ENCODE measurements at regions not wholly inside any gene's neighbourhood (a gene's known extent, or its start where the extent isn't known, plus 50 kb on each side); places are given as distances from the start of the nearest gene placed in this dataset.

DNA sequence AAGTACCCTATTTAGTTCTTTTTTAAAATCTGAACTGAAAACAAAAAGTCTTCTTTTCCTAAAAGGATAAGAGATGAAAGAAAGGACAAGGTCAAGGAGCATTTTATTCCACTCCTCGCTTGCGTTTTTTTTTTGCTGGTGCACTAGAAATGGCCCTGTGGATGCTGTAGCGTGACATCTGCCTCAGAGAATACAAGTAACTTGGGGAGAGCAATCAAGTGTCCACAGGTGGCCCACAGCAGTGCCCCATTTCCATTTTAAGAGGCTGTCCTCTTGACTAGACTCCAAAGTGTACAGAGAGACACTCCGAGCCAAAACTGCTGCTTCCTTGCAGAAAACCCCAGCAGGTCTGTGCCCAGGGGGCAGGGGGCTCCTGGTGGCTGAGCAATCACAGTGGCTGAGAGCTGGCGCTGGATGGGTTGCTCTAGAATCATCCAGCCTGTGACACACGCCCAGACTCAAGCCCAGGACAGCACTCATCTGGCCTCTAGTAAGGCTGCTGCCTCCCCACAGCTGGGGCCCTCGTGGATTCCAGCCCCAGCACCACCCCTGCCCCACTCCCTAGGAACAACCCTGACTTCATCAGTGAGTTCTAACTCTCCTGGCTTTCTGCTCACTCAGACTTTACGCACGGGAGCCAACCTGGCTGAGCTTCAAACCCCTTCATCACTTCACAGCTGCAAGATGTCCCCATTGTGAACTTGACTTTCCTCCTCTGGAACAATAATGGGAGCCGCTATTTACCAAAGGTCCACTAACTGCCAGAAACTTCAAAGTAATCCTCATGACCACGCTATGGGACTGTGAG, 71.1 kb upstream of the SPATA12 start:
- DNase-seq = no peak
- no peaks in the 10 kb centered on the region for H3K27me3 ChIP-seq (ENCODE audit: insufficient read depth, low read depth, severe bottlenecking)
- H3K9me3 ChIP-seq (ENCODE audit: severe bottlenecking) = no peaks in the 10 kb centered on the region
- no peaks in the 10 kb centered on the region for H3K36me3 ChIP-seq
- TF ChIP-seq, protein P1, sequence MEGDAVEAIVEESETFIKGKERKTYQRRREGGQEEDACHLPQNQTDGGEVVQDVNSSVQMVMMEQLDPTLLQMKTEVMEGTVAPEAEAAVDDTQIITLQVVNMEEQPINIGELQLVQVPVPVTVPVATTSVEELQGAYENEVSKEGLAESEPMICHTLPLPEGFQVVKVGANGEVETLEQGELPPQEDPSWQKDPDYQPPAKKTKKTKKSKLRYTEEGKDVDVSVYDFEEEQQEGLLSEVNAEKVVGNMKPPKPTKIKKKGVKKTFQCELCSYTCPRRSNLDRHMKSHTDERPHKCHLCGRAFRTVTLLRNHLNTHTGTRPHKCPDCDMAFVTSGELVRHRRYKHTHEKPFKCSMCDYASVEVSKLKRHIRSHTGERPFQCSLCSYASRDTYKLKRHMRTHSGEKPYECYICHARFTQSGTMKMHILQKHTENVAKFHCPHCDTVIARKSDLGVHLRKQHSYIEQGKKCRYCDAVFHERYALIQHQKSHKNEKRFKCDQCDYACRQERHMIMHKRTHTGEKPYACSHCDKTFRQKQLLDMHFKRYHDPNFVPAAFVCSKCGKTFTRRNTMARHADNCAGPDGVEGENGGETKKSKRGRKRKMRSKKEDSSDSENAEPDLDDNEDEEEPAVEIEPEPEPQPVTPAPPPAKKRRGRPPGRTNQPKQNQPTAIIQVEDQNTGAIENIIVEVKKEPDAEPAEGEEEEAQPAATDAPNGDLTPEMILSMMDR (IDR thresholded peaks at IDR 0.05; ENCODE audit: low read depth, low read length) = no peak
- no peak overlapping the region for H3K27ac ChIP-seq
- H3K4me3 ChIP-seq (ENCODE audit: low read depth, low read length) = no peak overlapping the region

DNA sequence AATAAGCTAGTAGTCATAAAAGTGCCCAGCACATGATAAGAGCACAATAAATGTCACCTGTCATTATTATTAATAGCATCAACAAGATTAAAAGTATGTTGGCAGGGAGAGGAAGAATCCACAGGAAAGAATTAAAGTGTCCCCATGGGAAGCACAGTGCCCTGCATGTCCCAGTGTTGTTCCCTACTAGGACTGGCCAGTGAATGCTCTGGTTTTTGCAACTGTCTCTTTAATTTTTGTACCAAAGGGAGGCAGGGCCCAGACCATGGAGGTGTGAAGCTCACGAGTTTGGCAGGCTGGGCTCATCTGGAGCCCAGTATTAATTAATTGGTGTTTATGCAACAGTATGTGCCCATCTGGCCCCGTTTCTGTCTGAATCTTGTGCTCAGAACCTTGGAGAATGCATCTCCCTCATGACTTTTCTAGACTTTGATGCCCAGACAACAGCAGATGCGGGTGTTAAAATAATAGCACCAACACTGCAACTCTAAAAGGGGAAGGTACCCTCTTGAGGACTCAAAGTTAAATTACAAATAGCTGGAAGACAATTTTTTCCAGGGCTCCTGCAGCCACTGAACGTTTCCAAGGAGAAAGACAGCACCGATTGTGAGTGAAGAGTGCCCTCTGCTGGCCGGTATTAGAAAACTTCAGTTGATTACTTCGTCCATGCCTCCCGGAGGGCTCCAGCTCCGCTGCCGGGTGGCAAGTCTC, 71.9 kb upstream of the SPATA12 start:
- Histone ChIP-seq H3K27me3 (ENCODE audit: insufficient read depth, low read depth, severe bottlenecking) (no peaks in the 10 kb centered on the region), H3K27ac (no peak overlapping the region), H3K4me3 (ENCODE audit: low read depth, low read length) (no peak overlapping the region), H3K9me3 (ENCODE audit: severe bottlenecking) (no peaks in the 10 kb centered on the region), H3K36me3 (no peaks in the 10 kb centered on the region)
- TF ChIP-seq, protein P1 (IDR thresholded peaks at IDR 0.05; ENCODE audit: low read depth, low read length) = peak; percentile 56
- DNase-seq = peak; percentile 75

DNA sequence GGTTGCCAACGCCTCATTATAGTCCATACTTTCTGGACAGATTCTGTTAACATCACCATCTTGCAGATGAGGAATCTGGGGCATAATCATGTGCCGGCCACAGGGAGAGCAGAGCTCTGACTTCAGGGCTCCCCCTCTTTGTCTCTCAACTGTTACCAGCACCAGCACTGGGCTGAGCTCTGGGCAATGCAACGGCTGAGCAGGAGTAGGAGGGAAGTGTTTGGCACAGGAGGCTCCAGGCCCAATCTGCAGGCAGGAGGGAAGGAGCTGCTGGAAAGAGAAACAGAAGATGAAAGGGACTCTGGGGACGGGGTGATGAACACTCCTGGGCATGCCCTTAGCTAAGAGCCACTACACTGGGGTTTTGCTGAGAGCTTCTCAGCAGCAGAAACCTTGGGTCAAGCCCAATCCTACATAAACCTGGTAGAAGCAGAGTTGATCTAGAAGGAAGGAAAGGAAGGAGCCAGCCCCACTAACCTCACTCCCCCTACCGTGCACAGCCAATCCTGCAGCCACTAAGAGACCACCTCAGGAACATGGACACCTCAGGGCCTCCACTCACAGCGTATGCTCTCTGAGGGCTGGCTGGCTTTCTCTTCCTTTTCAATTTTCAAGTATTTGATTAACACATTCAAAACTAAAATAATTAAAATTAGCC, 73.1 kb upstream of the SPATA12 start:
- H3K36me3 ChIP-seq = no peaks in the 10 kb centered on the region
- H3K9me3 ChIP-seq (ENCODE audit: severe bottlenecking) = no peaks in the 10 kb centered on the region
- no peak overlapping the region for H3K27ac ChIP-seq
- no peaks in the 10 kb centered on the region for H3K27me3 ChIP-seq (ENCODE audit: insufficient read depth, low read depth, severe bottlenecking)
- peak; percentile 50 for DNase-seq
- TF ChIP-seq, protein P1 (IDR thresholded peaks at IDR 0.05; ENCODE audit: low read depth, low read length) = peak; percentile 64
- no peak overlapping the region for H3K4me3 ChIP-seq (ENCODE audit: low read depth, low read length)

DNA sequence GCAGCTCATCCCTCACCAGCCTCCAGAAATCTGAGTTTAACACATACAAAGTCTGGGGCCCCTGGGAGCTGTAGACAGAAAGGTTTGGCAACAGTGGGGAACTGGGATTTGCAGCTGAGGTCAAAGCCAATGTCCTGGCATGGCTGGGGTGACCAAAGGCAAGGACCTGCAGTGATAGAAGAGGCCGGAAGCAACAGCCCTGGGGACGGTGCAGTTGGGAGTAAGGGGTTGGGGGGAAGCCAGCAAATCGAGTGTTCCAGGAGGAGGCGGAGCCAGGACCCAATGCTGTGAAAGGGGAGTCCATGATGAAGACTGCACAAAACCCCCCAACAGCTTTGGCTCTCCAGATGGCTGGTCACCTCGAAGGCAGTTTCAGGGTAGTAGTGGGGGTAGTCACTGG, 74.1 kb upstream of the SPATA12 start:
- no peak overlapping the region for H3K27ac ChIP-seq
- no peaks in the 10 kb centered on the region for H3K9me3 ChIP-seq (ENCODE audit: severe bottlenecking)
- no peak overlapping the region for H3K4me3 ChIP-seq (ENCODE audit: low read depth, low read length)
- H3K36me3 ChIP-seq = no peaks in the 10 kb centered on the region
- DNase-seq = no peak
- no peaks in the 10 kb centered on the region for H3K27me3 ChIP-seq (ENCODE audit: insufficient read depth, low read depth, severe bottlenecking)
- TF ChIP-seq, protein P1 (IDR thresholded peaks at IDR 0.05; ENCODE audit: low read depth, low read length) = no peak

DNA sequence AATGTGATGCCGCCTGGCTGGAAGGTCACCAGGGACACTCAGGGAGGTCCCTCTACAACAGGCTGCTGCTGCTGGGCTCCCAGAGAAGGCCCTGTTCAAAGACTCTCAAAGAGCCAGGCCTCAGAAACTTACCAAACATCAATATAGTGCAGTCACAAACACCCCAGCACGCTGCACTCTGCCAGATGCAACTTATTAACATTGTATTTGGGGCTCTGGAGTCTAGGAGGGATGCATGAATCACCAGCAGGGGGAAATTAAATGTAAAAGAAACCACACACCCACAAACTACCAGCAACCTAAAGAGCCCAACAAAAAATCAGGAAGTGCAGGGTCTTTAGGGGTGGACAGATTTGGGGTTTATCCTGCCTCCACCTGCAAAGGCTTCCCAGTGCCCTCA, 74.6 kb upstream of the SPATA12 start:
- H3K36me3 ChIP-seq = no peaks in the 10 kb centered on the region
- H3K9me3 ChIP-seq (ENCODE audit: severe bottlenecking) = no peaks in the 10 kb centered on the region
- H3K4me3 ChIP-seq (ENCODE audit: low read depth, low read length) = no peak overlapping the region
- H3K27ac ChIP-seq = no peak overlapping the region
- H3K27me3 ChIP-seq (ENCODE audit: insufficient read depth, low read depth, severe bottlenecking) = no peaks in the 10 kb centered on the region
- TF ChIP-seq, protein P1 (IDR thresholded peaks at IDR 0.05; ENCODE audit: low read depth, low read length) = no peak
- no peak for DNase-seq
